K562 (cell line): ENCODE measurements at regions not wholly inside any gene's neighbourhood (a gene's known extent, or its start where the extent isn't known, plus 50 kb on each side); places are given as distances from the start of the nearest gene placed in this dataset.

ENCODE experiments used
- ATAC-seq: fragments of 200-7000 bp; cut with Tn5 transposase; 3 replicates; pipeline ENCODE4 v1.9.1; 2020; ENCODE audit warnings: moderate library complexity
- BruUV-seq: library from RNA; stranded (reverse); fragments of 400-500 nt; replicated peaks from 2 replicates; lab custom pipeline; 2021; lab: Mats Ljungman, UMichigan
- CTCF ChIA-PET: fragments of 300-600 bp; formaldehyde crosslinking; extraction: SDS; loops from one replicate; lab custom pipeline; 2021; ENCODE audit warnings: low intra/inter-chr PET ratio; lab: Yijun Ruan, JAX
- POLR2A ChIA-PET: fragments of 300-600, 350-650 bp; sonication (Branson Sonifier 250); formaldehyde crosslinking; extraction: SDS; loops from one replicate; lab custom pipeline; 2021; ENCODE audit warnings: antibody characterized with exemption, inconsistent platforms; lab: Yijun Ruan, JAX
- DNase-seq, 4 experiments: peaks; one replicate each; pipeline versions ENCODE4 v3.0.0 to v3.0.0-alpha.2; 2011 to 2018; ENCODE audit warnings: low spot score in 3 of 4, mixed read lengths in 3 of 4; ENCODE audit errors: extremely low read depth in 1 of 4
- FAIRE-seq: peaks from 2 replicates; lab custom pipeline; 2011; peaks lifted over from hg19 to GRCh38; lab: Jason Lieb, UNC
- H2AFZ ChIP-seq: 2 replicates; pipeline ENCODE4 v1.6.0; 2011; ENCODE audit warnings: low read depth, low read length, control low read depth, inconsistent platforms
- H3K27ac ChIP-seq: fragments of 200-600 bp; 3 replicates; pipeline ENCODE4 v1.8.0; 2011; ENCODE audit warnings: low read depth, mild to moderate bottlenecking, control low read depth, inconsistent platforms, low read length, moderate library complexity, mixed read lengths; ENCODE audit errors: extremely low read depth
- H3K27me3 ChIP-seq, 2 experiments: fragments of 300-600 bp in 1 of 2; 2 replicates in 1 of 2; 3 replicates in 1 of 2; pipeline versions ENCODE4 v1.6.0 to v1.8.0; 2011; ENCODE audit warnings: inconsistent platforms in 2 of 2, low read length in 2 of 2, mild to moderate bottlenecking in 1 of 2, mixed read lengths in 1 of 2, moderate library complexity in 1 of 2; ENCODE audit not compliant: control insufficient read depth in 2 of 2, insufficient read depth in 2 of 2
- H3K36me3 ChIP-seq: fragments of 300-600 bp; 3 replicates; pipeline ENCODE4 v1.8.0; 2011; ENCODE audit warnings: mild to moderate bottlenecking, low read length, inconsistent platforms; ENCODE audit not compliant: control insufficient read depth, insufficient read depth
- H3K4me1 ChIP-seq, 2 experiments: fragments of 200-600 bp in 1 of 2; replicated peaks in 1 of 2; 2 replicates in 1 of 2; 3 replicates in 1 of 2; pipeline versions ENCODE4 v1.5.1 to v1.8.0; 2011; ENCODE audit warnings: inconsistent platforms in 2 of 2, low read length in 2 of 2, mild to moderate bottlenecking in 1 of 2, mixed read lengths in 1 of 2, moderate library complexity in 1 of 2; ENCODE audit not compliant: control insufficient read depth in 2 of 2, insufficient read depth in 2 of 2
- H3K4me2 ChIP-seq: 2 replicates; pipeline ENCODE4 v1.6.1; 2011; ENCODE audit warnings: low read length, control low read depth, inconsistent platforms, mixed read lengths; ENCODE audit not compliant: insufficient read depth
- H3K4me3 ChIP-seq: fragments of 200-600 bp; sonication (generic), shearing (Covaris generic); 2 replicates; pipeline ENCODE4 v1.5.1; 2016; ENCODE audit warnings: control low read depth, inconsistent platforms
- H3K79me2 ChIP-seq: fragments of 200-600 bp; 3 replicates; pipeline ENCODE4 v1.8.0; 2011; ENCODE audit warnings: low read length, inconsistent platforms; ENCODE audit not compliant: control insufficient read depth, insufficient read depth
- H3K9ac ChIP-seq, 2 experiments: 2 replicates each; pipeline versions ENCODE4 v1.6.0 to v1.6.1; 2011; ENCODE audit warnings: low read depth in 2 of 2, low read length in 2 of 2, control low read depth in 1 of 2, inconsistent platforms in 1 of 2, mild to moderate bottlenecking in 1 of 2, mixed read lengths in 1 of 2; ENCODE audit not compliant: insufficient read depth in 1 of 2
- H3K9me1 ChIP-seq: one replicate; pipeline ENCODE4 v1.6.0; 2011; ENCODE audit warnings: inconsistent platforms, mild to moderate bottlenecking, low read length, moderate library complexity; ENCODE audit not compliant: control insufficient read depth, insufficient read depth
- H3K9me3 ChIP-seq: replicated peaks from 2 replicates; pipeline ENCODE4 v1.5.1; 2011; ENCODE audit warnings: low read depth, low read length, inconsistent platforms; ENCODE audit not compliant: control insufficient read depth, insufficient read depth
- H4K20me1 ChIP-seq: replicated peaks from 2 replicates; pipeline ENCODE4 v1.6.1; 2011; ENCODE audit warnings: low read length, inconsistent platforms, mixed read lengths; ENCODE audit not compliant: control insufficient read depth, insufficient read depth
- EGR1 ChIP-seq: fragments of 450-650 bp; conservative IDR thresholded peaks from 2 replicates; pipeline ENCODE4 v1.6.1; 2017; ENCODE audit warnings: mild to moderate bottlenecking
- GATAD2B ChIP-seq: fragments of 450-650 bp; IDR thresholded peaks from 2 replicates; pipeline ENCODE4 v1.6.1; 2017; ENCODE audit warnings: mild to moderate bottlenecking, borderline replicate concordance
- PHB2 ChIP-seq: fragments of 450-650 bp; IDR thresholded peaks from 2 replicates; pipeline ENCODE4 v1.6.1; 2017; ENCODE audit warnings: low read depth
- ZBTB33 ChIP-seq: sonication (generic); formaldehyde crosslinking; IDR thresholded peaks from 2 replicates; pipeline ENCODE4 v1.8.1; 2023; ENCODE audit warnings: mild to moderate bottlenecking, missing genetic modification reagents
- WGBS: fragments of 100-300 bp; shearing (Covaris generic); methylation state at CpG from one replicate; pipeline ENCODE4 v1.1.6; 2016; ENCODE audit warnings: low coverage, mixed read lengths; ENCODE audit not compliant: insufficient coverage; ENCODE audit errors: missing lambda C conversion rate; 5-methylcytosine and 5-hydroxymethylcytosine counted together
- in situ Hi-C: fragments of 300-500 bp; cut with MboI; formaldehyde crosslinking; loops from 4 replicates; pipeline ENCODE4 v1.15.0; 2018; ENCODE audit warnings: inconsistent platforms, mixed read lengths
- intact Hi-C: fragments of 100-400 bp; cut with micrococcal nuclease; formaldehyde crosslinking; loops from 2 replicates; pipeline ENCODE4 v1.14.2; 2022

- no peaks in the 10 kb centered on the region for H3K36me3 ChIP-seq
- in situ Hi-C loops (no loop called here), intact Hi-C loops (no loop called here)
- no peaks in the 10 kb centered on the region for H3K9me3 ChIP-seq
- H4K20me1 ChIP-seq, result no peaks in the 10 kb centered on the region
- DNase-seq (no peak), ATAC-seq (no peak), FAIRE-seq (no peak)
- H3K27me3 ChIP-seq, result no peaks in the 10 kb centered on the region
- no peak overlapping the region for H2AFZ ChIP-seq
- H3K4me2 ChIP-seq, result no peak overlapping the region
- H3K9me1 ChIP-seq, result no peaks in the 10 kb centered on the region
- POLR2A ChIA-PET, result no interaction called here
- BruUV-seq, result no TSS peak
- H3K4me3 ChIP-seq, result no peak overlapping the region
- H3K79me2 ChIP-seq, result no peaks in the 10 kb centered on the region
- CTCF ChIA-PET, result no interaction called here
- H3K27ac ChIP-seq, result no peak overlapping the region
- TF ChIP-seq EGR1, result 0 out of 2 replicates have a peak, but pooled peaks have one; percentile 2
- TF ChIP-seq GATAD2B, result no peak
- WGBS, result 0% methylated on average over 1 of the region's 2 CpGs
- H3K4me1 ChIP-seq, result no peaks in the 10 kb centered on the region
- H3K9ac ChIP-seq, result no peak overlapping the region
Observed at GRCh38 chr4:180566492-180566891, 1676.7 kb upstream of the TENM3 start.

- 0% methylated on average over 4 of the region's 7 CpGs for WGBS
- no peak overlapping the region for H3K27ac ChIP-seq
- no peak for DNase-seq
- FAIRE-seq, result no peak
- no peak for TF ChIP-seq ZBTB33 (CRISPR knock-in tag)
- no peak for TF ChIP-seq PHB2
- no peak for ATAC-seq
- intact Hi-C loops (no loop called here), in situ Hi-C loops (no loop called here)
- ChIA-PET CTCF (no interaction called here), POLR2A (no interaction called here)
- H3K79me2 ChIP-seq, result no peaks in the 10 kb centered on the region
- no peak overlapping the region for H3K9ac ChIP-seq
- no peak overlapping the region for H3K4me2 ChIP-seq
- H3K9me1 ChIP-seq, result no peaks in the 10 kb centered on the region
- no peak overlapping the region for H2AFZ ChIP-seq
- BruUV-seq, result no TSS peak
- H3K27me3 ChIP-seq, result no peaks in the 10 kb centered on the region
- H3K4me1 ChIP-seq, result no peaks in the 10 kb centered on the region
- H3K9me3 ChIP-seq, result no peaks in the 10 kb centered on the region
- no peaks in the 10 kb centered on the region for H3K36me3 ChIP-seq
- H3K4me3 ChIP-seq, result no peak overlapping the region
- H4K20me1 ChIP-seq, result no peaks in the 10 kb centered on the region
Observed at GRCh38 chr4:180567080-180567479, 1676.1 kb upstream of the TENM3 start.
